Tibial nerve (tissue), 4 donors: ENCODE measurements at regions not wholly inside any gene's neighbourhood (a gene's known extent, or its start where the extent isn't known, plus 50 kb on each side); places are given as distances from the start of the nearest gene placed in this dataset.

Source experiments
- EP300 ChIP-seq, 2 donors: sonication (generic); formaldehyde crosslinking; IDR thresholded peaks; one replicate each; pipeline ENCODE4 v1.6.1; 2017; ENCODE audit warnings: antibody characterized with exemption in 2 of 2, mild to moderate bottlenecking in 1 of 2
- POLR2A ChIP-seq, 2 donors: fragments of 450-650 bp; IDR thresholded peaks; one replicate each; pipeline ENCODE4 v1.6.1; 2017; ENCODE audit warnings: antibody characterized with exemption in 2 of 2, mild to moderate bottlenecking in 2 of 2, moderate library complexity in 2 of 2
- TF ChIP-seq, protein P1 (sequence below), 5 experiments: fragments of 200-600 bp in 3 of 5; fragments of 450-650 bp in 2 of 5; sonication (generic) in 3 of 5; IDR thresholded peaks; one replicate each; pipeline ENCODE4 v1.5.1; 2016 to 2019; ENCODE audit warnings: antibody characterized with exemption in 5 of 5, mild to moderate bottlenecking in 3 of 5, moderate library complexity in 2 of 5

DNA sequence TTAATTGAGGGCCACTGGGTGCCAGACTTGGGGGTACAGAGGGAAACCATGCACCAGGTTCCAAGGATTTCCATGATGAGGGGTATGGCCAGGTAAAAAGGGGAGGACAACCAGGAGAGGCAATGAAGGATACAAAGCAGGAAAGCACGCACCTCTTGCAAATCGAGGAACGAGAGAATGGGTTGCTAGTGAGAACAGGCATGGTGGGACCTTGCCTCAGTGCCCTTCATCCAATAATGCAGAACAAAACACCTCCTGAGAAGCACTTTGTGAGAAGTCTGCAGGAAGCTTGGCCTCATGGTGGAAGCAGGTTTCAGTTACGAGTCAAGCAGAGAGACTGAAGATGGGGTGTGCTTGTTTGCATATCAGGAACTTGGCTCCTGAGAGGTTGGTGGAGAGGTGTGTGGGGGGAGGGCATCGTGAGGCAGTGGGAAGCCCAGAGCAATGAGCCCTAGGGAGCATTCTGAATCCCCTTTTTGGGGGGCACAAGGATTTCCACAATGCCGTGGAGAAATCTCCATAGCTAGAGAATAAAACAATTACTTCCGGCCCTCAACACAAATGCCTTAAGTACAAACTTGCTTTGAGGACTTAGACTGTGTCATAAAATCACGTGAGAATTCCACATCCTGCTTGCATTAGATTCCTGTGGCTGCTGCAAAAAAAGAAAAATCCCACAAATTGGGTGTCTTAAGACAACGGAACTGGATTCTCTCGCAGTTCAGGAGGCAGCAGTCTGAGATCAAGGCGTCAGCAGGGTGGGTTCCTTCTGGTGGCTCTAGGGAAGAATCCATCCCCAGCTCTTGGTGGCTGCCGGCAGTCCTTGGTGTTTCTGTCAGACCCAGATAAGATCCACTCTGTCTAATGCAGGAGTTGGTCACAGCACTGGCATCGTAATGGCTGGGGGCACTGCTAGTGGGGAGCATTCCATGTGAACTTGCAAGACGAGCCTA lies 54.9 kb upstream of the BACE2 start:
- TF ChIP-seq, protein P1, sequence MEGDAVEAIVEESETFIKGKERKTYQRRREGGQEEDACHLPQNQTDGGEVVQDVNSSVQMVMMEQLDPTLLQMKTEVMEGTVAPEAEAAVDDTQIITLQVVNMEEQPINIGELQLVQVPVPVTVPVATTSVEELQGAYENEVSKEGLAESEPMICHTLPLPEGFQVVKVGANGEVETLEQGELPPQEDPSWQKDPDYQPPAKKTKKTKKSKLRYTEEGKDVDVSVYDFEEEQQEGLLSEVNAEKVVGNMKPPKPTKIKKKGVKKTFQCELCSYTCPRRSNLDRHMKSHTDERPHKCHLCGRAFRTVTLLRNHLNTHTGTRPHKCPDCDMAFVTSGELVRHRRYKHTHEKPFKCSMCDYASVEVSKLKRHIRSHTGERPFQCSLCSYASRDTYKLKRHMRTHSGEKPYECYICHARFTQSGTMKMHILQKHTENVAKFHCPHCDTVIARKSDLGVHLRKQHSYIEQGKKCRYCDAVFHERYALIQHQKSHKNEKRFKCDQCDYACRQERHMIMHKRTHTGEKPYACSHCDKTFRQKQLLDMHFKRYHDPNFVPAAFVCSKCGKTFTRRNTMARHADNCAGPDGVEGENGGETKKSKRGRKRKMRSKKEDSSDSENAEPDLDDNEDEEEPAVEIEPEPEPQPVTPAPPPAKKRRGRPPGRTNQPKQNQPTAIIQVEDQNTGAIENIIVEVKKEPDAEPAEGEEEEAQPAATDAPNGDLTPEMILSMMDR (IDR thresholded peaks at IDR 0.05): no peak
- TF ChIP-seq POLR2A (IDR thresholded peaks at IDR 0.05) (no peak), EP300 (IDR thresholded peaks at IDR 0.05) (peak in 1 of 2 donors; percentile 53)
